Sigmoid colon (tissue), 3 donors: ENCODE measurements at regions not wholly inside any gene's neighbourhood (a gene's known extent, or its start where the extent isn't known, plus 50 kb on each side); places are given as distances from the start of the nearest gene placed in this dataset.

Experiments
- POLR2A ChIP-seq, 2 donors: fragments of 450-650 bp; IDR thresholded peaks; one replicate each; pipeline ENCODE4 v1.6.1; 2016; ENCODE audit warnings: antibody characterized with exemption in 2 of 2, mild to moderate bottlenecking in 2 of 2, moderate library complexity in 2 of 2
- TF ChIP-seq, protein P1 (sequence below), 4 experiments: fragments of 450-650 bp in 3 of 4; fragments of 200-600 bp in 1 of 4; IDR thresholded peaks; one replicate each; pipeline ENCODE4 v1.5.1; 2016 to 2019; ENCODE audit warnings: antibody characterized with exemption in 4 of 4, mild to moderate bottlenecking in 3 of 4, moderate library complexity in 2 of 4

DNA sequence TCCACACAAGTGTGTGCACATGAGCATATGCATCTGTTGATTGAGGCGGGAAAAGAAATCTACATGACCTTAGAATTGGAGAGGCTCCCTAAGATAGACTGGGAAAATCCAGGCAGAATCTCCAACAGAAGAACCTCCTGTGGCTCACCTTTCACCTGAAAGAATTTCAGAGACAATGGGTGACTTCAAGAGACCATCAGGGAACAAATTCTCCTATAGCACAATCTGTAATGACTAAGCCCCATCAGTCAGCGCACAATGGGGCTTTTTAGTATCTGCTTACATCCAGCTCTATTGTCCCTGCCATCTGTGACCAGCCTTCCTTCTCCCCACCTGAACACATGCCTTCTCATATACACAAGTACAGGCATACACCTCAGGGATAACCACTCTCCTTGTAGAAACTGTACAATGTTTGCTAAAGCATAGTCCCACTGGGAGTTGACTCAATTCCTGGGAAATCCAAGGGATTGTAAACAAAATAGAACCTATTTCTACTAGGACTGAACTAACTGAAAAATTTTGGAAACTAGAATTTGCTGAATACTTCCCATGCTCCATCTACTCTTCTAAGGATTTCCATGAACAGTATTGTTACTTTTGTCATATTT is 150.8 kb upstream of the STXBP5 start:
- TF ChIP-seq POLR2A (IDR thresholded peaks at IDR 0.05), result no peak
- TF ChIP-seq, protein P1, sequence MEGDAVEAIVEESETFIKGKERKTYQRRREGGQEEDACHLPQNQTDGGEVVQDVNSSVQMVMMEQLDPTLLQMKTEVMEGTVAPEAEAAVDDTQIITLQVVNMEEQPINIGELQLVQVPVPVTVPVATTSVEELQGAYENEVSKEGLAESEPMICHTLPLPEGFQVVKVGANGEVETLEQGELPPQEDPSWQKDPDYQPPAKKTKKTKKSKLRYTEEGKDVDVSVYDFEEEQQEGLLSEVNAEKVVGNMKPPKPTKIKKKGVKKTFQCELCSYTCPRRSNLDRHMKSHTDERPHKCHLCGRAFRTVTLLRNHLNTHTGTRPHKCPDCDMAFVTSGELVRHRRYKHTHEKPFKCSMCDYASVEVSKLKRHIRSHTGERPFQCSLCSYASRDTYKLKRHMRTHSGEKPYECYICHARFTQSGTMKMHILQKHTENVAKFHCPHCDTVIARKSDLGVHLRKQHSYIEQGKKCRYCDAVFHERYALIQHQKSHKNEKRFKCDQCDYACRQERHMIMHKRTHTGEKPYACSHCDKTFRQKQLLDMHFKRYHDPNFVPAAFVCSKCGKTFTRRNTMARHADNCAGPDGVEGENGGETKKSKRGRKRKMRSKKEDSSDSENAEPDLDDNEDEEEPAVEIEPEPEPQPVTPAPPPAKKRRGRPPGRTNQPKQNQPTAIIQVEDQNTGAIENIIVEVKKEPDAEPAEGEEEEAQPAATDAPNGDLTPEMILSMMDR (IDR thresholded peaks at IDR 0.05), result no peak
